ENCODE measurements at regions not wholly inside any gene's neighbourhood (a gene's known extent, or its start where the extent isn't known, plus 50 kb on each side); places are given as distances from the start of the nearest gene placed in this dataset.
"Not testable (repeated sequence)": the region's sequence is repeated elsewhere in the genome, so short reads cannot be mapped to it uniquely, and the experiment has no call there.

DNA sequence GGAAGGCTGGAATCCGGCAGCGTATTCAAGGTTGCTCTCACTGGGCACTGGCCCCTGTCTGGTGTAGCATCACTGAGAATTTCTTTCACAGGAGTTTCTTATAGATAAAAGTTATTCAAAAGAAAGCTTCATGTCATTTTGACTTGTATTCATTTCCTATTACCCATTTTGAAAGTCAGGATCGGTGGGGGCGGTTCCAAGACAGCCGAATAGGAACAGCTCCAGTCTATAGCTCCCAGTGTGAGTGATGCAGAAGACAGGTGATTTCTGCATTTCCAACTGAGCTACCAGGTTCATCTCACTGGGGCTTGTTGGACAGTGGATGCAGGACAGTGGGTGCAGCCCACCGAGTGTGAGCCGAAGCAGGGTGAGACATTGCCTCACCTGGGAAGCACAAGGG, 51.5 kb upstream of the CDC42EP3 start:
- not testable (repeated sequence) for DNase-seq (ENCODE audit: low read depth in 3 of 3)

DNA sequence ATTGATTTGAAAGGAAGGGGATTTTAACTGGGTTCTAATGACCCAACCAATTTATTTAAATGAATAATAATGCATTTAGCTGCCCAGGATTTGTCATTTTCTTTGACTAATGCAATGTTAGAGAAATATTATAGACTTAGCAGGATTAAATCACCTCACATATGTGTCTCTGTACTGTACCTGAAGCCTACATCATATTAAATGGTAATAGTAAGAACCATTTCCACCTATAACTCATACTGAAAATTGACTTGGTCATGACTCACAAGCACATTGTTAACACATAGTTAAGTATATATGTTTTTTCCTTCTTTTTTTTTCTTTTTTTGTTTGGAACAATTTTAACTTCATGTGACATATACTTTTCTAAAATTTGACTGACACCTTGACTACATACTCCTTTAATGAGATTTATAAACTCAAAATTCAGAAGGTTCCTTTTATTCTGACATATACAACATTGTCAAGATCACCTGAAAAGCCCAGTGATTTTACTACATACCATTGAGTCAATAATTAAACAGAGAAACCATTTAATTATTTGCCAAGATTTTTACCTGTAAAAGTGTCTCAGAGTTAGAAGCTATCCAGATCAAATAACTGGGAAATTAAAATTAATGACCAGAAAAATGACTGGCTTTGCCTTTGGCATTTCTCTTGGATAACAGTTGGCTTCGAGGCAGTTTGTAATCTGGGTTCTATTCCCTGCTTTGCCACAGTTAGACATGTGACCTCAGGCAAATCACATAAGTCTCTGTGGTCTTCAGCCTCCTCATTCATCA, 58.8 kb upstream of the CDC42EP3 start:
- no peak for DNase-seq (ENCODE audit: low read depth in 3 of 3)

DNA sequence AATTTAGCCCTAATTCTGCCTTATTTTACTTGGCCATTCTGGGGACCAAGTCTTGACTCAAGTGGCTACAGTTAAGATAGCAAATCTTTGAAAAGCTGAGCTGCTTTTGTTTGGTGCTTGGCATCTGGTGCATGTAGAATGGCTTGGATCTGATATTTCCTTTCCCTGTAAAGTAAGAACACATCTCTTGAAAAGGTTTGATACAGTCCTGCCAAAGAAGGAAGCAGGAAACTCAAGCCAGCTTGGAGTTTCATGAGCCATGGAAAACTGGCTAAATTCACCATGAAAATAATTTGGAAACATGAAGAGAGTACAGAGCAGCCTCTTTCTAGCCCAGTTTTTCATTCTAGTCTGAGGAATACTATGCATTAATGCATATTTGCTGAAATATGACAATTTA, 61.0 kb upstream of the CDC42EP3 start:
- not testable (repeated sequence) for DNase-seq (ENCODE audit: low read depth in 3 of 3)

DNA sequence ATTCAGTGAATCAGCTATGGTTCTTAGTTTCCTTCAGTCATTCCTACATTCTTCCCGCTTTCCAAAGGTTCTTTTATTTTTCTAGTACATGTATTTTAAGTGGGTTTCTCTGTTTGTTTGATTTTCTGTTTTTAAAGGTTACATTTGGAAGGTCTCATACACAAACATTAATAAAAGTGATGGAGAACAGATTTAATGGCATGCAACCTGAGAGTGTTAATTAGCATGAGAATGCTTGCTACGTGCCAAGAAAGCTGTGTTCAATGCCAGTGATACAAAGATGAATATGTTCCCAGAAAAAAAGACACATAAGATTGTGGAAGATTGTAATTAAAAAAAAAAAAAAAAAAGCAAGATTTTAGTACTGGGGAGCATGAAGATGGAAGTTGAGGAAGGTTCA, 61.8 kb upstream of the CDC42EP3 start:
- DNase-seq (ENCODE audit: low read depth in 3 of 3): no peak

DNA sequence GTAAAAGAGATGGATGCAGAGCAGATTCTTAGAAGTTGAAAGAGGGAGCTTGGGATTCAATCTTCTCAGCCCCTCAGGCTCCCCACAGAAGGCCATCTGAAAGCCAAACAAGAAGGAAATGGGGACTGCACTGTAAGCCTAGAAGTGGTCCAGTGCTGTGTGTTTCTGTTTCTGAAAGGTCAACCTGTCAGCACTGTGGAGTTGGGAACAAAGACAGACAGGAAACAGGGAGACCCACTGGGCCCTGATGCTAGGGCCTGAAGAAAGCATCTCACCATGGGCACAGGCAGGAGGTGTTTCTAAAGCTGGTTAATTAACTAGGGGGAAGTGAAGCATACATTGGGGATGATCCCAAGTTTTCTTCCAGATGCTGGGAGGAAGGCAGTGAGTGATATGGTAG, 62.5 kb upstream of the CDC42EP3 start:
- not testable (repeated sequence) for DNase-seq (ENCODE audit: low read depth in 3 of 3)

DNA sequence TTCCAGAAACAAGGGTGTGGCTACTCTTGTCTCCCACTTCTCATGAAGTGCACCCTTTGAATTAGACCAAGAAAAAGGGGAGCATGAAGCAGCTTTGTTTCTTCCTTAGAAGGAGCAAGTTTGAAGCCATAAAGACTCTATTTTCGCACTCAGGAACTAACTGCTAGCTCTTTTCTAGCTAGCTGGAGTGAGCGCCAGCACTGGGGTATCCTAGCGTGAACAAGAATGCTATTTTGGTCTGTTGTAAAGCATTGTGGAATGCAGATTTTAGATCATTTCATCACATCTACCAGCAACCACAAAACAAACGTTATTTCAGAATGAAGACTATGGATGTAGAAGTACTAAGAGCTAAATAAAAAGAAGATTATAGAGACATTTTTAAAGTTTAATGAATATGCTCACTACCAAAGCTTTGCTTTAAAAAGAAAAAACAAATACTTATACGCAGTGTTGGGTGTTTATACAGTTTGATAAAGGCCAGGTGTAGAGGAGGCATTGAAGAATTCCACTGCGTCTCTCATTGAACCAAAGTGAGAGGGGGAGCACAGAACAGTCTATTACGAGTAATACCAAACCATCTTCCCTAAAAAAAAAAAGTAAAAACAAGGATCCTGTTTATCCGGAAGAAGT, 63.6 kb upstream of the CDC42EP3 start:
- DNase-seq (ENCODE audit: low read depth in 3 of 3): not testable (repeated sequence)

DNA sequence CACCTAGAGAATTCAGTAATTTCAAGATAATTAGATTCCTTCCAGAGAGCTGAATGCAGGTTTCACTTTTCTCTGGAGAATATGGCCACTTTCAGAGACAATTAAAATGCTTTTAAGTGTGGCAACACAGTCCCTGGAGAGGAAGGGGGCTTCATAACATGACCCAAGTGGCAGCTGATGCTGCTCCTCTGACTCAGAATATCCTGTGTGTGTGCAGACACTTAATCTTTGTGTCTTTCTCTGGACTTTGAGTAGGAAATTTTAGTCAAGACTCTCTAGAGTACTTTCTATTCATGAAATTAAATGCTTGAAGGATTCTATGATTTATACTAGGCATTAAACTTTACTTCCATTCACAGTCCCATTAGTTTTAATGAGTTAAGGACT, 64.1 kb upstream of the CDC42EP3 start:
- DNase-seq (ENCODE audit: low read depth in 3 of 3): not testable (repeated sequence)

DNA sequence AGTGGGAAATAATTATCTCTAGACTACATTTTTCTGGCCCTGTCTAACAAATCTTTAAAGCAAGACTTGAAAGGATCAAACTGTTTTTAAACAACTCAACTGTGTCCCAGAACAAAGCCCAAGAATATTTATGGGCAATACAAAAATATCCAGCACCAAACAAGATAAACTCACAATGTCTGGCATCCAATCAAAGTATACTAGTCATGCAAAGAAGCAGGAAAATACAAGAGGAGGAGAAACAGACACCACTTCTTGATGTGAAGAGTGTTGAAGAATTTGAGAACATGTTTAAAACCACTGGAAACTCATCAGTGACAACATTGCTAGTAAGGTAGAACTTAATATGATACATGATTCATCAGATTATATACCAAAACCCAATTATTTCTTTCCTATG, 66.1 kb upstream of the CDC42EP3 start:
- DNase-seq (ENCODE audit: low read depth in 3 of 3): no peak

DNA sequence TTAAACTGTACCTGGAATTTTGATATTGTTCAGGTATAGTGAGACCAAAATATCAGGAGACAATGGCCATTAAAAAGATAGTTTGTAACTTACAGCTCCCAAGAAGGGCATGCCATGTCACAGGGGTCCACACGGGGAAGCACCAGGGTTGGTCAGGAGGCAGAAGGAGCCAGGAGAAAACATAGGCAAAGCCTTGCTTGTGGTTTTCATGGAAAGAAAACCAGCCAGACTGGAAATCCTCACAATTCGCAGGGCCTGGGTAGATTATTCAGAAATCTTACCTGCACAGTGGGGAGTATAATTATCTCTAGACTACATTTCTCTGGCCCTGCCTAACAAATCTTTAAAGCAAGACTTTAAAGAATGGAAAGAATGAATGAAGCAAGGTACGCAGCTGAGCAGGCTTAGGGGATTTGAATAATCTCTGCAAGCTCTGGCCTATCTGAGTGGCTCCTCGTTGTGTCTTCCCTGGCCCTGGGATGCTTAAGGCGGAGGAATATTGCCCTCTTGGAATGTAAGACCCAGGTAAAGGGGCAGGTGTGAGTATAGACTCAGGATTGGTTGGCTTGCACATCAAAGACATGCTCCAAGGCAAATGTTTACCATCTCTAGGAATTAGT, 66.9 kb upstream of the CDC42EP3 start:
- DNase-seq (ENCODE audit: low read depth in 3 of 3): no peak

DNA sequence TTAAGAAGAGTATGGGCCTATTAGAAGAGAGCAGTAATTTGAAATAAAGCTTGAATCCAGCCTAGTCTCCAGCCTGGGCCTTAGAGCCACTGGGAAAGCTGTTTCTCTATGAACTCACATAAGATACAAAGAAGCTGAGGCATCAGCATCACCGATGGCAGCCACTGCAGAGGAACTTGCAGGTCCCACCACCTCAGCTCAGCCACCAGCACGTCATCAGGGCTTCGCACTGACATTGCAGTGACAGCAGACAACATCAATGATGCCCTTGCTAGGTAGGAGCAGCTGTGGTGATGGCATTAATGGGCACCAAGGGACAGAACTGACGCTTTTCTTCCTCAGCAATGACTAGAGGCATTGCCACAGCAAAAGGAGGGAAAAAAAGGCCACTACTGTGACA, 67.7 kb upstream of the CDC42EP3 start:
- no peak for DNase-seq (ENCODE audit: low read depth in 3 of 3)

DNA sequence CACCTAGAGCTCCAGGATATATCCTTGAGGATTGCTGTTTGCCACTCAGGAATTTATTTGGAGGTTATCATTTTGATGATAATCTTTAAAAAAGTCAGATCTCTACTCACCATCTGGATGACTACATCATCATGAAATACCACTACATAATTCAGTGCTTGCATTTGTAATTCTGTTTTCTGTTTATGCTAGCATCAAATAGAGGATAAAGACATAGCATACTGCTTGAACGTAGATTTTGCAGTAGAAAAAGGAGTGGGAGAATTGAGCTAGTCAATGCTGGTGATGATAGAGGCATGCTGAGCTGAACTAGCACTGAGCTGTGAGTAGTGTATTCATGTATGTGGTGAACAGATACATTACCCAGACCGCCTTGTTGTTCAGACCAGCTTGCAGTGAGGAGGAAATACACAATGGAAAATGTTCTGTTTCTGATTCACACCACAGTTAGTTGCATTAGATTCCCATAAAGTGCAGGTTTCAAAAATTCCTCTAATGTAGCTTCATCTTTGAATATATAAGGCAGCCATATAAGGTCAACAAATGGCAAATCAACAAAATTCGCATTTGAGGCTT, 68.8 kb upstream of the CDC42EP3 start:
- DNase-seq (ENCODE audit: low read depth in 3 of 3): no peak

DNA sequence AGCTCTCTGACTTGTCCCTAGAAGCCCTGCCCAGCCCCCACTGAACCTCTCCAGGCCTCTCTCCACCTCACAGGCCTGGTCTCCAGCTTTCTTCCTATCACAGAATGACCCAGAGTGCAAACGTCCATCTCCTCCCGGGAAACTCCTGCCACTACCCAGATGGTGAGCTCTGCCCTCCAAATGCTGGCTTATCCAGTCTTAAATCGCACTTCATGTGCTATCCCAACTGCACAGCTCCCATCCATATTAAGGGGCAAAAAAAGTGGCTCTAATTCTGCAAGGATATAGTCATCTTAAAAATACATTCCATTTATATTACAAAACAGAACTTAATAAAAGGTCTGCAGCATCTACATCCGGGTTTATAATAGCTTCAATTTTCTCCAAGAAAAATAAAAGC, 70.8 kb upstream of the CDC42EP3 start:
- DNase-seq (ENCODE audit: low read depth in 3 of 3): no peak

DNA sequence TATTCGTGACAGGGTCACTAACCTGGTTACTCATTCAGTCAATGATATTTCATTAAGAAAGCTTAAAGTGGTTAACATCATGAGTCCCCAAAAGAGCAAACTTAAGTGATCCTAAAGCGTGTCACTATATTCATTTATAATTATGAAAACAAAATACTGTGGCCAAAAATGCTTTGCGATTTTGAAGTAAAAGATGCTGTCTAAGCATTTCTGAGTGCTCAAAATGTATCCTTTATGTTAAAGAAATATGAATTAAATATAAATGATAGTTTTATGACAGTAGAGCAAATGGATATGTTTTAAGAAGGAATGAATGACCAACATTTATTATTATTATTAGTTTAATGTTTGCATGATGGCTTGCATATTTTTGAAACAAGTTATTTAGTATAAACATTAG, 72.6 kb upstream of the CDC42EP3 start:
- DNase-seq (ENCODE audit: low read depth in 3 of 3): no peak

DNA sequence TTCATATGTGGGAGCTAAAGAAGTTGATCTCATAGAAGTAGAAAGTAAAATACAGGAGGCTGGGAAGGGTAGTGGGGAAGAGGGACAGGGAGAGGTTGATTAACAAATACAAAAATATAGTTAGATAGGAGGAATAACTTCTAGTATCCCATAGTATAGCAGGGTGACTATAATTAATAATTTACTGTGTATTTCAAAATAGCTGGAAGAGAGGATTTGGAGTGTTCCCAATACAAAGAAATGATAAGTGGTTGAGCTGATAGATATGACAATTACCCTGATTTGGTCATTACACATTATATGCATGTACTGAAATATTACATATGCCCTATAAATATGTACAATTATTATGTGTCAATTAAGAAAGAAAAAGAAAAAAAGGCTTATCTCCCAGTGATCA, 73.5 kb upstream of the CDC42EP3 start:
- not testable (repeated sequence) for DNase-seq (ENCODE audit: low read depth in 3 of 3)

DNA sequence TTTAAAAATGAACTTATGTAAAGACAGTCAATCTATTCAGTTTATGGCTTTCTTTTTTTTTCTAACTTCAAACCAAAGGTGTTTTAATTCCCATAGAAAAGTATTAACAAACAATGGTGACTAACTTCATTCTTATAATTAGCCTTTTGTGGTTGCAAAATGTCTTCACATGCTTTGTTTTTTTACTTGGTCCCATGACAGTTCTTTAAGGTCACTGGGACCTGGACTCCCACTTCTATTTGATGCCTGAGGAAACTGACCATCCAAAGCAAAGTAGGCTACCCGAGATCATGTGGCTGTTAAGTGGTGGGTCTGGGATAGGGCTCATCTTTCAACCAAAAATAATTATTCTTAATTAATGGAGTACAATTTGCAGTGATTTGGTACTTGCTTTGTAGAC, 74.6 kb upstream of the CDC42EP3 start:
- DNase-seq (ENCODE audit: low read depth in 3 of 3): not testable (repeated sequence)

DNA sequence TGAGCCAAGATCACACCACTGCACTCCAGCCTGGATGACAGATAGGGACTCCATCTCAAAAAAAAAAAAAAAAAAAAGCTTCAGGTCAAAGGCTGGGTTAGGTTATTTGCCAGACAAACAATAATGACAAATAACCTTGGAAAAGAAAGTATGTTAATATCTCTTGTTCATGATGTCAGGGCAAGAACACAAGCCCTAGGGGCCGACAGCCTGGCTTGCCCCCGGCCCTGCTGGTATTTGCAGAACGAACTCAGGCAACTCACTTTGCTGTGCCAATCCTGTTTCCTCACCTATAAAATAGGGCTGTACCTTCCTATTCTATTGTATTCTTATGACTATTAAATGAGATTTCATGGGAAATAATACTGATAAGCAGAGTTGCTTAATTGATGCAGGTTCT, 75.4 kb upstream of the CDC42EP3 start:
- no peak for DNase-seq (ENCODE audit: low read depth in 3 of 3)

DNA sequence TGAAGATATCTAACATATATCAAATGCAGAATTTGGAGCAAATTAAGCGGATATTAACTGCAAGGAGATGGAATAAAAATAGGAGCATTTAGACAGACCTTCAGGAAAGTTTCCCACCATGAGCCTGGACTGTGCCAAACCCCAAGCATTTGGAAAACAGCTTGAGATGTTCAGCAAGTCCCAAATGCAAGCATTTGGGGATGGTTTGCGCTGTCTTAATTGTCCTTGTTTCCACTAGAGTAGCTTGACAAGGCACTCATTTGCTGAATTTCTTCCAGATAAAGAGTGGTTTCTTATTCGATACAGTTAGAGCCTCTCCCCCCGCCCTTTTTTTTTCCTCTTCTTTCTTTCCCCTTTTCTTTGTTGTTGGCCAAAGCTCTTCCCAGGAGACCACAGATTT, 77.1 kb upstream of the CDC42EP3 start:
- DNase-seq (ENCODE audit: low read depth in 3 of 3): no peak

DNA sequence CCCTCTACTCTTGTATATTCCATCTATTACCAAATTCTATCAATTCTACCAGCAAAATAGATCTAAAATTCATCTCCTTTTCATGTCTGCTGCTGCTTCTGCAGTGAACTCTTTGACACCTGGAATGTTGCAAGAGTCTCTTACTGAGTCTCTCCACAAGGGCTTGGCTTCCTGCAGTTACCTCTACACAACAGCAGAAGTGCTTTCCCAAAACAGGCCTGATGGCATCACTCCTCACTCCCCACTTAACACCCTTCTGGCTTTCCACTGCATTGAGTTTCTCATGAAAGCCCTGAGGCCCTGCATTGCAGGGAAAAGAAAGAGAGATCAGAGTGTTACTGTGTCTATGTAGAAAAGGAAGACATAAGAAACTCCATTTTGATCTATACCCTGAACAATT, 78.8 kb upstream of the CDC42EP3 start:
- not testable (repeated sequence) for DNase-seq (ENCODE audit: low read depth in 3 of 3)

DNA sequence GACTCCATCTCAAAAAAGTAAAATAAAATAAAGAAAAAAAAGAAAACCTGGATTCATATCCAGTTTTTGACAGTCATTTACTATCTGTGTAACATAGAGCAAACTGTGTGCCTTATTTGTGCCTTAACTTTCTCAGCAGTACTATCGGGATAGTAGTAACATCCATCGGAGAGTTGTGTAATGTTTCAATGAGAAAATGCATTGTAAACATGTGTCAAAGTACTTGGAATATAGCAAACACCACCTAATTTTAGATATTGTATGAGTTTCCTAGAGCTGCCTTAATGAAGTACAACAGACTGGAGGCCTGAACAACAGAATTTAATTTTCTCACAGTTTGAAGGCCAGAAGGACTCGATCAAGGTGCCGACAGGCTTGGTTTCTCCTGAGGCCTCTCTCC, 81.3 kb upstream of the CDC42EP3 start:
- DNase-seq (ENCODE audit: low read depth in 3 of 3): no peak

DNA sequence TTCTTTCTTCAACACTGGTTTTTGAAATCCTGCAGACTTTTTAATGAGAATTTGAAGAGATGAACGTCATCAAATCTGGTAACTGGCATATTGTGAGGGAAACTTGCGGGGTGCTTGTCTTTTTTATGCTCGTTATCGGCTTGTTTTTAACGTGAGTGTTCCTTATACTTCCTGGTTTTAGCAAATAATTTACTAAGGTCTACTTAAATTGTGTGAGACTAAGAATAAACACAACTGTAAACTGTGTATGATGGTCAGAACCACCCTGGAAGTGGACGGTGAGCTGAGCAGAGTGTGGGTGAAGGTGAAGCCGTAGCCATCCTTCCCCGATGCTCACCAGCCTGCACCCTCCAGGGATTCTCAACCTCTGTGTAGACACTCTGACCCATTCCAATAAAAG, 82.3 kb upstream of the CDC42EP3 start:
- DNase-seq (ENCODE audit: low read depth in 3 of 3): no peak

DNA sequence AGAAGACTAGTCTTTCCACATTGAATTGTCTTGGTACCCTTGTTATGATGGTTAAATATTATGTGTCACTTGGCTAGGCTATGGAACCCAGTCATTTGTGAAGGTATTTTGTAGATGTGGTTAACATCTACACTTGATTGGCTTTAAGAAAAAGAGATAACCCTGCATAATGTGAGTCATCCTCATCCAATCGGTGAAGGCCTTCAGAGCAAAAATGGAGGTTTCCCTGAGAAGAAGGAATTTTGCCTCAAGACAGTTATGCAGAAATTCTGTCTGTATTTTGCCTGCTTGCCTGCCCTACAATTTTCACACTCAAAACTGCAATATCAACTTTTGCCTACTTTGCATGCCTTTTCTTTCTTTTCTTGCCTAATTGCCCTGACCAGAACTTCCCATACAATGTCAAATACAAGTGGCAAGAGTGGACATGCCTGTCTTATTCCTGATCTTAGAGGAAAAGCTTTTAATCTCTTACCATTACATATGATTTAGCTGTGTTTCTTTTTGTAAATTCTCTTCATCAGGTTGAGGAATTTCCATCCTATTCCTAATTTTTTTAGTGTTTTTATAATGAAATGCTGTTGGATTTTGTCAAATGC, 84.6 kb upstream of the CDC42EP3 start:
- not testable (repeated sequence) for DNase-seq (ENCODE audit: low read depth in 3 of 3)

DNA sequence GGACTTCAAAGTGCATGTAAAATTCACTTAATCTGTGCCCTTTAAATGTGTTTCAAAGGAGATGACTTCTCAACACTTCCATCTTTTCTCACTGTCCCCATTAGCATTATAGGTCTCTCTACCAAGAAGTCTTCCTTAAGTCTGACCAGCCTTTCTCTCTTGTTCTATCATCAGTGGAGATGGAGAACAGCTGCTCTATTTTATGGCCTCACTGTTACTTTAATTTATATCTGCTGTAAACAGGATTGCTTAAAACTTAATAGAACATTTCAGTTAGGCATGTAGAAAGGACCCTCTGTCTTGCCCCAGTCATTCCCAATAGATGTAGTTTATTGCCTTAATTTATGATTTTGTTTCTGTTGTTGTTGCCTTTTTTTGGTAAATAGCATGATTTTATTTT, 86.0 kb upstream of the CDC42EP3 start:
- not testable (repeated sequence) for DNase-seq (ENCODE audit: low read depth in 3 of 3)
